ENCODE measurements at regions not wholly inside any gene's neighbourhood (a gene's known extent, or its start where the extent isn't known, plus 50 kb on each side); places are given as distances from the start of the nearest gene placed in this dataset.

GRCh38 chr16:9199311-9199710 lies 107.9 kb downstream of the HAPSTR1 start:
- DNase-seq (ENCODE audit: low read depth) = no peak
- no peak overlapping the region for H3K4me3 ChIP-seq (ENCODE audit: low read depth, low read length)
- TF ChIP-seq CTCF (IDR thresholded peaks at IDR 0.05; ENCODE audit: control insufficient read depth, extremely low read depth, insufficient read depth) = no peak

DNA sequence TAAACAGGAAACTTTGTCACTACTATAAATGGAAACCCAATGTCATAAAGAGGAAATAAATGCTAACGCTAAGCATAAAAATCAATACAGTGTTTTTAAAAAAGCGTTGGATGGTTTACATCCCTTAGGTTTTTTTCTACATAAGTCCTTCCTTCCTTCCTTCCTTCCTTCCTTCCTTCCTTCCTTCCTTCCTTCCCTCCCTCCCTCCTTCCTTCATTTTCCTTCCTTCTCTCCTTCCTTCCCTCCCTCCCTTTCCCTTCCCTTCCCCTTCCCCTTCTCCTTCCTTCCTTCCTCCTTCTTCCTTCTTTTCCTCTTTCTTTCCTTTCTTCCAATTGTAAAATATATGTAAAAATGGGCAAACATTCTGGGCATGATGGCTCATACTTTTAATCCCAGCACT lies 108.3 kb downstream of the HAPSTR1 start:
- no peak for TF ChIP-seq CTCF (IDR thresholded peaks at IDR 0.05; ENCODE audit: control insufficient read depth, extremely low read depth, insufficient read depth)
- DNase-seq (ENCODE audit: low read depth) = no peak
- H3K4me3 ChIP-seq (ENCODE audit: low read depth, low read length) = no peak overlapping the region

DNA sequence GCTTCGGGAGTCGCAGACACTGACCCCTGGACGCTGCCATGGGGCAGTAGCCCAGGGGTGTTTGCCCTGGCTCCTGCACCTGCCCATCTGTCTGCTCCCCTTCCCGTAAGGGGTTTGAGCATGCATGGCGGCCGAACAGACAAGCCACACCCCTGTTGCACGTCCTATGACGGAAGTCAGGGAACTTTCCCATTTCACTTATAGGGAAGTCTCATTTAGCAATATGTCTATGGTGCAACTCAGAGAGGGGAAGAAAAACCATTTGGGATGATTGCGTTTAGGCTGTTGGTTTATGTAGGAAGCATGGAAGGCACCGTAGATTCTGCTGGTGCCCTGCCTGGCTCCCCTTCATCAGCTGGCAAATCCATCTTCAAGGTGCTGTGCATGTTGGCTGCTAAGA lies 112.5 kb downstream of the HAPSTR1 start:
- no peak for TF ChIP-seq CTCF (IDR thresholded peaks at IDR 0.05; ENCODE audit: control insufficient read depth, extremely low read depth, insufficient read depth)
- DNase-seq (ENCODE audit: low read depth) = no peak
- no peak overlapping the region for H3K4me3 ChIP-seq (ENCODE audit: low read depth, low read length)

GRCh38 chr16:9205661-9206060 lies 114.2 kb downstream of the HAPSTR1 start:
- no peak for DNase-seq (ENCODE audit: low read depth)
- no peak for TF ChIP-seq CTCF (IDR thresholded peaks at IDR 0.05; ENCODE audit: control insufficient read depth, extremely low read depth, insufficient read depth)
- H3K4me3 ChIP-seq (ENCODE audit: low read depth, low read length) = no peak overlapping the region

DNA sequence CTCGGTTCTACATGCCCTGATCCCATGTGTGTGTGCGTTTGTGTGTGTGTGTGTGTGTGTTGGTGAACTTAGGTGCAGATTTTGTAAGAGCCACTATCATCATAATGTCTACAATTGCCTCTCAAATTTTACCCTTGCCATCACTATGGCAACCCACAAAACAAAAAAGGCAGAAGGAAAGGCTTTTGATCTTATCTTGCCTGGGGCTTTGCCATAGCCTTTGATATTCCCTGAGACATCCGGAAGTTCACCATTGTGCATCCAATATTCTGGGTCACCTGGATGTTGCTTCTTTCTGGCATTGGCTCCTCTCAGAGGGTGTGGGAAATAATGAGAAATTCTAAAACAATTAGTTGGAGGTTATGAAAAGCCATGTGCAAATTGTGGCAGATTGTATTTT lies 114.7 kb downstream of the HAPSTR1 start:
- no peak overlapping the region for H3K4me3 ChIP-seq (ENCODE audit: low read depth, low read length)
- no peak for TF ChIP-seq CTCF (IDR thresholded peaks at IDR 0.05; ENCODE audit: control insufficient read depth, extremely low read depth, insufficient read depth)
- no peak for DNase-seq (ENCODE audit: low read depth)

- no peak for DNase-seq (ENCODE audit: low read depth)
- H3K4me3 ChIP-seq (ENCODE audit: low read depth, low read length) = no peak overlapping the region
- no peak for TF ChIP-seq CTCF (IDR thresholded peaks at IDR 0.05; ENCODE audit: control insufficient read depth, extremely low read depth, insufficient read depth)
These were observed 121.2 kb downstream of the HAPSTR1 start for GRCh38 chr16:9212621-9213020.

GRCh38 chr16:9219813-9220212 lies 128.4 kb downstream of the HAPSTR1 start:
- TF ChIP-seq CTCF (IDR thresholded peaks at IDR 0.05; ENCODE audit: control insufficient read depth, extremely low read depth, insufficient read depth) = no peak
- no peak overlapping the region for H3K4me3 ChIP-seq (ENCODE audit: low read depth, low read length)
- DNase-seq (ENCODE audit: low read depth) = no peak

All from LNCaP clone FGC (cell line).